ENCODE measurements at regions not wholly inside any gene's neighbourhood (a gene's known extent, or its start where the extent isn't known, plus 50 kb on each side); places are given as distances from the start of the nearest gene placed in this dataset.

DNA sequence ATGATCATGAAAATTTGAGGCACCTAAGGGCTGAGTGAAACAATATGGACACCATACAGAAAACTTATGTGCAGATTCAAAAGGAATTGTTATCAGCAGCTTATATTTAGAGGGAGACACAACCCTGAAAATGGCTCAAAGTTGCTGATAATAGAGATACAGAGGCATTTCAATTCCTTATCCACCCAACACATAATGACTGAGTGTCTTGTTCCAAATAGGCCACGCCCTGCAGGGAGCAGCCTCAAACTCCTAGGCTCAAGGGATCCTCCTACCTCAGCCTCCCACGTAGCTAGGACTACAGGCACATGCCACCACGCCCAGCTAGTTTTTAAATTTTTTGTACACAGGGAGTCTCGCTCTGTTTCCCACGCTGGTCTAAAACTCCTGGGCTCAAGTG, 79.0 kb downstream of the LBH start:
- DNase-seq, result no peak

DNA sequence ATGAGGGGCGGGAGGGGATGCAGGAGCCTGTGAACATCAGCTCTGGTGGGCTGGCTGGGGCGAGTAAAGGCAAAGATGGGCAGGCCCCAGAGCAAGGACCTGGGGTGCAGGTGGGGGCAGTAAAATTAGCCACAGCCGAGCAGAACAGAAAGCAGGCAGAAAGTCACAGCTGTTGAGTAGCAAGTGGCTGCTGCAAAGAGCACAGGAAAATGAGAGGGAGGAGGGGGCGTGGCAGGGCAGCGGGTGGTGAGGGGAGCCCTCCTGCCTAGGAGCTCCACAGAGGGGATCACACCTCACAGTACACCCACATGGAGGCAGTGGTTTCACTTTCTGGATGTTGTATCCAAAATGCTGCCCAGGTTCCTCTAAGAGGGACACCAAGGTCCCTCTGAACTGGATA, 79.6 kb downstream of the LBH start:
- DNase-seq, result no peak

DNA sequence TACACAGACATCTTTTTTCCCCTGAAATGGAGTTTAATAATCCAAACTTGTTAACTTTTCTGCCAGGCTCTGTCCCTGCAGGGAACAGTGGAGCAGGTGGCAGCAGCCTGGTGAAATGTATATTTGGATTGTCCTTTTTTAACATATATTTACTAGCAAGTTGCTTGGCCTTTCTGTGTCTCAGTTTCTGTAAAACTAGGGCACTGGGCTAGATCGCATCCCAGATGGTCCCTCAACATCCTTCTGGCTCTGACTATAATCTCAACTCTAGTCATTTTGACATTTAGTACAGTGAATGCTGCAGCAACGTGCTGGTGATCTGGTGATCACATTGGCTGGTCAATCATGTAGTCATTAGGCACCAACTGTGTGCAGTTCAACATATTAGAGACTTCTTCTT, 80.4 kb downstream of the LBH start:
- DNase-seq, result no peak

DNA sequence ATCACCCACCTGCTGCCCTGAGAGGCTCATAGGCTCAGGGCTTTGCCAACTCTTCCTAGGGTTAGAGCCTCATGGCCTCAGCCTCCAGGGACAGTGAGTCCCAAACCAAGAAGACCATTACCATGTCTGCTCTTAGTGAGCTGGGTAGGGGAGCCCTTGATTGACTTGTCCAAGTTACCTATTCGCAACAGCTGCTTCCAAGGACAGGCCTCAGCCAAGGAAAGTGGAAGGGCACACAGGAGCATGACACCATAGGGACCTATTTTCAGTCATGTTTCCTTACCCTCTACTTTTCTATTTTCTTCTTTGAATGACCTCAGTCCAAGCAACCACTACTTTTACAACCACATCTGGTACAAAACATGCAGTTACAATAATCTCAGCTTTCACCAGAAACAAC, 81.6 kb downstream of the LBH start:
- no peak for DNase-seq

DNA sequence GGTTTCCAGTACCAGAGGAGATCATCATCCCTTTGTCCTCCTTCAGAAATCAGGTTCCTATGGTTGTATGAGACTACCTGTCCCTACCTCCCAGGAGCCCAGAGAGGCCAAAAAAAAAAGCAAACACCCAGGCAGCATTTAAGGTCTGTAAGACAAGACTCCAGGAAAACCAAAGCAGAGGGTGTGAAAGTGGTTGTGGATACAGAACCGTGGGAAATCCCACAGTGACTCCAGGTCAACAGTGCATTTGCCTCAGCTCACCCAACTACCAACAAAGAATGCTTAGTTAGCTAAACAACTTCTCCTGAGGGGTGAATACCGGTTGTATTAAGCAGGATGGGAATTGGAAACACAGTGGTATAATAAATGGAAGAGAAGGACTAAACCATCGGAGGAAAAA, 83.6 kb downstream of the LBH start:
- no peak for DNase-seq

DNA sequence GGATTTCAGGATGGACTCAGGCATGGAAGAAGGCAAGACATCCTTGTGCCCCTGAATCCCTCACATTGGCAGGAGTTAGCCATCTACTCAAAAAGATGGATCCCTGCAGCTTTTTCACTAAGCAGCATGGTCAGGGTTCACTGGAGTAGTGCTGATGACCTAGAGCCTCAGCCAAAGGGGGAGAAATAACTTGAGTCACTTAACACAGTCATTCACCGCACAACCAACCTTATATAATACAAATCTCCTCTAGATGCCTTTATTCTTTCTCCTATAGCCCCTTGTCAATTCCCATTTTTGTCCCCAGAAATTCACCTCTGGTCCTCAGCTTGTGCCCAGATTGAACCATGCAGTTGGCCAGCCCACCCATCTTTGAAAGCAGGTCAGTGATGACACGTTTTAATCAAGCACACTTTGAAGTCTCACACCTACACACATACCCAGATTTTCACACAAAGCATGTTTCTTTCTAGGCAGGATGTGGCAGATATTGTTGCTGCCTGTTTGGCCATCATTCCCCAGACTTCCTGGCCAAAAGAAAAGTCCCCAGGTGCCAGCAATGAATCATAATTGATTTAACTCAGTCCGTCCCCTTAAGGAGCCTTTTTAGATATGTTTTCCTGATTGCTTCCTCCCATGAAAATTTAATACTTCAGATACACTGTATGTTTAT, 84.2 kb downstream of the LBH start:
- no peak for DNase-seq

DNA sequence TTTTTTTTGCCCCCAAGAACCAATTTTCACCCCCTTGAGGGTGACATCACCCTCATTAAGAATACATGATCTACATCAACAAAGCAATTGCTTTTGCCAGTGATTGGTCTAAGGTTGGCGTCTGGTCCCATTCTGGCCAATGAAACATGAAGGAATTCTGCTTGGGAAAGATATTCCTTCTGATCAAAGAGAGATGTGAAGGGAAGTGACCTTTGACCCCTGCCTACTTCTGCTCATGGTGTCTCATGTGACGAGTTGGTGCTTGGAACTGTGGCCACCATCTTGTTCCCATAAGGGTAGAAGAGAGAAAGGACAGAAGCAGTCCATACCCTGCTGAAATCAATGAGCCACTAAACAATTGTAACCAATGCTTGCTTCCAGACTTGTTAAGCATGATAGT, 85.1 kb downstream of the LBH start:
- no peak for DNase-seq

DNA sequence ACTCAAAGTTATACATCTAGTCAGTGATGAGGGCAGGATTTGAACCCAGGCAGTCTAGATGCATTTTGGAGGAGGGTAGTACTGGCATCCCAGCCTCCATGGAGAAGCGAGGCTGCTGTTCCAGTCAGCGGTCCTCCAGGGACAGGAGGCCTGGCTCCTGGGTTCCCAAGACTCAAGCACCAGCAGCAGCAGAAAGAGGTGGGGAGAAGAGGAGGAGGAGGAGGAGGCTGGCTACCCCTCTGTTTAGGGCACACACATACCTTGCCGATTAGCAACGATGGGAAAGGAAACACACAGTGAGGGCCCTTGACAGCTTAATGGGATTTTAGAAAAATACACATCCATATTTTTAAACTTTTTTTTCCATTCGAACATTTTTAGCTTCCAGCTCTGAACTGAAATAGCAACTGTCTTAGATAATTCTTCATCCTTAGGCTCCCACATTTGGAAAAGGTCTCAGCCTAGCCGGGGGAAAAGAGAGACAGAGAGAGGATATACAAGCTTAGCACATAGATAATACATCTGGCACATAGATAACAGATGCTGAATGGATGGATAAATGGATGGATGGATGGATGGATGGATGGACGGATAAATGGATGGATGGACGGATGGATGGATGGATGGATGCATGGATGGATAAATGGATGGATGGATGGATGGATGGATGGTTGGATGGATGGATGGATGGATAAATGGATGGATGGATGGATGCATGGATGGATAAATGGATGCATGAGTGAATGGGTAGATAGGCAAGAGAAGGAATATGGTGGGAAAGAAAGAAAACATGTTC, 87.9 kb downstream of the LBH start:
- no peak for DNase-seq

DNA sequence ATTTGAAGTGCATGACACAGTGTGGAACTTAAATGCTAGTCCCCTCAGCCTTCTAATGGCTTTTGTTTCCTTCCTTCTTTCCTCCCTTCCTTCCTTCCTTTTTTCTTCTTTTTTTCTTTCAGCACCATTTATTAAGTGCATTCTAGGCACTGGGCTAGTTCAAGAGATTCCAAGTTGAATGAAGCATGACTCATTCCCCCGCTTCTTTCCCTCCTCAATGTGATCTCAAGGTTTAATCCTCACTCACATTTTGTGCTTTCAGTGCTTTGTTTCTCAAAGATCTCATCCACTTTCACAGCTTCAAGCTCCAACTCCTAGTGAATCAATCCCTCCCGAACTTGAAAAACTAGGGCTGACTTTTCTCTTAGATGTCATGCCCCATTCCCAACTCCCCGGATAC, 90.1 kb downstream of the LBH start:
- DNase-seq, result no peak

DNA sequence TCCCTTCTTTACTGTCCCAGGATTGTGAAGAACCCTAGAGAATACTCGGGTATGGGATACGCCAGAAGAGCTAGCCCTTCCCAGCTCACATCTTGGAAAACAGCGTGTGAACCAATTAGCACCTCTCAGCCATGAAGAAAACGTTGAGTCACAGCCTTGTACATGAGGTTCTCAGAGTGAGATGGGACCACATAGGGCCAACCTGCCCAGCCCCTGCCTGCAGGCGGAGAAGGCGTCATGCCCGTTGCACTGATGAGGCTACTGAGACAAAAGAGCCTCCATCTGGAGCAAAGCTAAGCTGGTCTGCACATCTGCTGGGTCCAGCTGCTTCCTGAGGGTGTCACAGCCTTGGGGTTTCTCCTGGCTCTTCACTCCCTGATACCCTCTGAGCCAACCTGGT, 92.2 kb downstream of the LBH start:
- no peak for DNase-seq

DNA sequence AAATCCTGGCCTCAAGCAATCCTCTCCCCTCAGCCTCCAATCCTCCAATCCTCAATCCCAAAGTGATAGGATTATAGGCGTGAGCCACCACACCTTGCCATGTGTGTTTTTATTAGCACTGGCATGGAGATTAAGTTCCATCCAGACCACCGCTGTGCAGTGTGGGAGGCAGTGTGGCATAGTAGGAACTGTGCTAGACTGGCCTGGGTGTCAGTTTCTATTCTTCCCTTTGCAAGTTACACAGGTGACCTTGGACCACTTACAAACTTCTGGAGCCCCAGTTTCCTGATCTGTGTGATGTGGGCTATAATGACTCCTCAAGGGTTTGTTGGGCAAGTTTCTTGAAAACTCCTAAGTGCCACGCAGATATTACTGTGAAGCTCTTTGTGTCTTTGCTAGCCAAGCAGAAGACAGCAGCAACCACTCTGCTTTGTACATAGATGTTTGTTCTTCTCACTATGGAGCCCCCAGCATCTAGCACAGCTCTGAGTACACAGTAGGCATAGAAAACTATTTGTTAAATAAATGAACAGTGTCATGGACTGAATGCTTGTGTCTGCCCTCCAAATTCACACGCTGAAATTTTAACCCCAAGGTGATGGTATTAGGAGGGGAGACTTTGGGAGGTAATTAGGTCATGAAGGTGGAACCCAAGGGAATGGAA, 93.0 kb downstream of the LBH start:
- no peak for DNase-seq

DNA sequence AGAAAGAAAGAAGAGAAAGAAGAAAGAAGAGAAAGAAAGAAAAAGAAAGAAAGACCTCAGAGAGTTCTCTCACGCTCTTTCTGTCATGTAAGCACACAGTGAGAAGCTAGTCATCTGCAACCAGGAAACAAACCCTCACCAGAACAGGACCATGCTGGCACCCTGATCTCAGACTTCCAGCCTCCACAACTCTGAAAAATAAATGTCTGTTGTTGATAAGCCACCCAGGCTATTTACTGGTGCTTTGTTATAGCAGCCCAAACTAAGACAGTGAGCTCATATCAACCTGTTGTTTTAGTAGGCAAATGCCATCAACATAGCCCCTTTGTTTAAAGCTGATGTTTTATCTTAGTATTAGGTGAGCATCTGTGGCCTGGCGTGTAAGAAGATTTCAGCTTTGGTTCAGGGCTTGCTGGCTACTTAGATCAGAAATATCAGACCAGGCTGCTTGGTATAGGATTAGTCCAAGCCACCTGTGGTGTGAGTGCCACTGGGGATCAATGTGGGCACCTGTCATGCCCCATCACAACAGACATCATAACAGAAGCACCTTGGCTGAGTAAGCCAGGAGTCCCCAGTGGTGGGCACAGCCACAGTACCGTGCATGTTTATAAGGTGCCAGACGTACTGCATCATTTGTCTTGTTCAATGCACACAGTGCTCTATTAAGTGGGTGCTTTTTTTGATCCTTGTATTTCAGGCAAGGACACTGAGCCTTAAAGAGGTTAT, 94.4 kb downstream of the LBH start:
- DNase-seq, result no peak

DNA sequence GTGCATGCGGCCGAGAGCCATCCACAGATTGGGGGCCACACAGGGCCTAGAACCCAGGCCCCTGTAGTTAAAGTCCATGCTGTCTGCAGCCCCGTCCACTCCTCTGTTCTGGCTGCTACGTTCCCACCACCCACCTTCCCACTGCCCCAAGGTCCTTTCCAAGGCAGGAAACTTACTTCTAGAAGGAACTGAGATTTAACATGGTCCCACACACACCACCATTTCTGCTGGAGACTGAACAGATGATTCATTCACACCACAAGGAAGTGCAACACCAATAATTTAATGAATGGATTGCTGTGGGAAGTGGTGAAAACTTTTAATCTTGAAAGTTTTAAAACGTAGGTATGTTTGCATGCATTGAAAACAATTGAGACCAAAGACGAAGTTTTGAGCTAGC, 95.2 kb downstream of the LBH start:
- DNase-seq, result no peak

DNA sequence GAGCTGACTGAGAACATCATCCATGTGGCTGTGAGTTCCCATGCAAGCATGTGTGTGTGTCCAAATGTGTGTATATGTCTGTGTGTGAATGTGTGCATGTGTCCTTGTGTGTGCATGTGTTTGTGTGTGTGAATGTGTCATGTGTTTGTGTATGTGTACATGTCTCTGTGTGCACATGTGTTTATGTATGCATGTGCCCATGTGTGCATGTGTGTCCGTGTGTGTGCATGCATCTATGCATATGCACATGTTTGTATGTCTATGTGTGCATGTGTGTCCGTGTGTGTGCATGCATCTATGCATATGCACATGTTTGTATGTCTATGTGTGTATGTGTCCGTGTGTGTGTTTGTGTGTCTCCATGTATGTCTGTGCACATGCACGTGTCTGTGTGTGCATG, 99.7 kb downstream of the LBH start:
- no peak for DNase-seq

DNA sequence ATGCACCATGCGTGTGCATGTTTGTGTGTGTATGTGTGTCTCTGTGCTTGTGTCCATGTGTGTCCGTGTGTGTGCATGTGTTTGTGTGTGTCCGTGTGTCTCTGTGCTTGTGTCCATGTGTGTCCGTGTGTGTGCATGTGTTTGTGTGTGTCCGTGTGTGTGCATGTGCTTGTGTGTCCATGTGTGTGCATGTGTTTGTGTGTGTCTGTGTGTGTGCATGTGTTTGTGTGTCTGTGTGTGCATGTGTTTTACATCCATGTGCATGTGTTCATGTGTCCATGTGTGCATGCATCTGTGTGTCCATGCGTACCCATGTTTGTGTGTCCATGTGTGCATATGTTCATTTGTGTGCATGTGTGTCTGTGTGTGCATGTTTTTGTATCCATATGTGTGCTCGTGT, 100.5 kb downstream of the LBH start:
- no peak for DNase-seq

DNA sequence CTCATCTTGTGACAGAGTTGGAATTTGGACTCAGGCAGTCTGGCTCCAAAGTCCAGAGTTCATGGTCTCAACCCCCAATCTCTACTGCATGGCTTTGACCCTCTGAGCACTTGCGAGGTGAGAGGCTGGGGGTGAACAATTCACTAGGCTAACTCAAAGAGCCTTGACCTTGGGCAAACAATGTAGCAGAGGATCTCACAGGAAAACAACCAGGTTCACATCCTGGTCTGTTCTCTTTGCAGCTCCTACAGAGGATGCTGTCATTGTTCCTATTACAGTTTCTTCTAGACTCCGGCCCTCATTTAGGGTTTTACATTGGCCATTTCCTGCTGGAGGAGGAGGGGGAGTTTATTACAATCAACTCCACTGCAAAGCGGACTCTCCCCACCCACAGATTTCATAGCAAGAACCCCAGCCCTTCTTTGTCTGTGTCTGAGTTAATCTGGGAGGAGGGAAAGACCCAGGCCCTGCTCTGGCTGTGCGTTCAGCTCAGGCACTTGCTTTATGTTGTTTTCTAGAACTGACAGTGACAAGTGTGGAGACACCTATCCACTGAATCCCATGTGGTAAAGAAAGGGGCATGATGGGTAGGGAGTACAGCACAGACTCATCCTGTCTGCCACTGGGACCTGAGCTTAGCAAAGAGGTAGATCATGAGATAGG, 101.6 kb downstream of the LBH start:
- DNase-seq, result no peak

DNA sequence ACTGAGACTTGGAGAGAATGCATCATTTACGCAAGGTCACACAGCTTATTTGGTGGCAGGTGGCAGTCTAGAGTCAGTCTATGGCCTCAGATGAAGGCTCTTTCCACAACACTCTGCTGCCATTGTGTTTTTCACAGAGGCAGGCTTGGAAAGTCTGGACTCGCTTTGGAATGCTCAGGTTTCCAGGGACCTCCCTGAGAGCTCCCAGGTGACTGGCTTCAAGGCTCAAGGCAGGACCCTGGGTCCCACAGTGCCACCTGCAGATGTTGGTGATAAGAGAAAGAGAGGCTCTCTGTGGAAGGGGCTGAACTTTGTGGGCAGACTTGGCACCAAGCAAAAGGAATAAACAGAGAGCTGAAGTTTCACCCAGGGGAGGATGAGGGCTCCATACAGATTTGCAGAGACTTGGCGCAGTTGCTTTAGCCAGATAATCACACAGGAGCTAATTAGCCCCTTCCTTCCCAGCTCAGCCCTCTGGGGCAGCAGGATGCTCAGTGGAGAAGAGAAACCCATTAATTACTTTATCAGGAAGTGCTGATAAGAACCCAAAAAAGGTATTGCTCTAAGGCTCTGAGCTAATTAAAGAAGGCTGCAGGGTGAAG, 103.5 kb downstream of the LBH start:
- peak; percentile 6 for DNase-seq

DNA sequence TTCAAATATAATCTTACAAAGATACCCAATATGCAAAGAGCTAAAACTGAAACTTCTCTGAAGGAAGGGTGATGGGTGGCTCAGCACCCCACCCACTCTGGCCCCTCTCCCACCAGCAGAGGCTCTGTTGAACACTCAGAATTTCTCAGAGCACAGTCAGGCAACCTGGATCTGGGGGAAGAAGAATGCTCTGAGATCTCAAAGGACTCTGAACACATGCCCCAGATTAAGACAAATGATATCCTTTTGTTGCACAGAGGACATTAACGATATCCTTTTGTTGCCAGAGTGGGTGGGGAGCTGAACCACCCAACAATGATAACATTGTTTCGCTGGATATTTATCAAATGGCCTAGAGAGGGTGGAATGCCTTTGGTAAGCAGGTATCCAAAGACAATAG, 104.8 kb downstream of the LBH start:
- DNase-seq, result no peak

DNA sequence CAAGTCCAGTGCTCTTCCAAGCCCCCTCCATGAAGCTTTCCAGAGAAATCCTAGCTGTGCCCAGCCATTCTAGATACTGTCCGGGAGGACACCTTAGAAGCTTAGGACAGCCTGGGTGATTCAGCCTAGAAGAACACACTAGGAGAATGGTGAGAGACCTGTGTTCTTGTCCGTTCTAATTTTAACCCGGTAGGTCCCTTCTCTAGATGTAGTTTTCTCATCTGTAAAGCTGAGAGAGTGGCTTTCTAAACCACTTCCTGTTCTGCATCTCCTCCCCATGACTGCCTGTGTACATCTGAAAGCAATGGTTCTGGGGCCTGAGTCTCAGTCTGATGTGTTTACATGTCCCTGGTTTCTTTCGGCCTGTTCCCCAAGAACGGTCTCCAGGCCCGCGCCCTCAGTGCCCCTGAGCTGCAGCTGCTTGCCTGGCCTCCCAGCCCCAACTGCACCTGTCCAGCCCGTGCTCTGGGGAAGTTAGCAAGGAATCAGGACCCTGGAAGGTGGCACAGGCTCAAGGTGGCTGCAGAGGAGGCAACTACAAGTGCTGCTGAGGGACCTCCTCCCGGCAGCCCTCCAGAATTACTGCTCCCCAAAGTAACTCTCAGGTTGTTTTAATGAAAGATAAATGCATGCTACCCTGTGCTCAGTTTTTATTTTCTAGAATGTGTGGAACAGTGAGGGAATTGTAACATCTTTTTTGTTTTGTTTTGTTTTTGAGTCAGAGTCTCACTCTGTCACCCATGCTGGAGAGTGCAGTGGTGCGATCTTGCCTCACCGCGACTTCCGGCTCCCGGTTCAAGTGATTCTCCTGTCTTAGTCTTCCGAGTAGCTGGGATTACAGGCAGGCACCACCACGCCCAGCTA, 105.9 kb downstream of the LBH start:
- no peak for DNase-seq

DNA sequence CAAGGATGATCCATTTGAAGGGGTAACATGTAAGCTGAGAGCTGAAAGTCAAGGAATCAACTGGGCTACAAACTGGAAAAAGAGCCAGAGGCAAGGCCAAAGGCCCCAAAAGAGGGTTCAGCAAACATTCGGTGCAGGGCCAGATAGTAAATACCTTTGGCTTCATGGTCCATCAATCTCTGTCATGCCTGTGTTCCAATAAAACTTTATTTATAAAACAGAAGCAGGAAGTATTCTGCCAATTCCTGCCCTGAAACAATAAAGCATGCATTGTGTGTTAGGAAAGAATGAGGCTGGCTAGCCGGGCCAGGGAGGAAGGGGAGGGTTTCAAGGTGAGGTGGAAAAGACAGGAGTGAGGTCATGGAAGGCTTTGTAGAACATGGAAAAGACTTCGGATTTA, 107.1 kb downstream of the LBH start:
- DNase-seq, result no peak

DNA sequence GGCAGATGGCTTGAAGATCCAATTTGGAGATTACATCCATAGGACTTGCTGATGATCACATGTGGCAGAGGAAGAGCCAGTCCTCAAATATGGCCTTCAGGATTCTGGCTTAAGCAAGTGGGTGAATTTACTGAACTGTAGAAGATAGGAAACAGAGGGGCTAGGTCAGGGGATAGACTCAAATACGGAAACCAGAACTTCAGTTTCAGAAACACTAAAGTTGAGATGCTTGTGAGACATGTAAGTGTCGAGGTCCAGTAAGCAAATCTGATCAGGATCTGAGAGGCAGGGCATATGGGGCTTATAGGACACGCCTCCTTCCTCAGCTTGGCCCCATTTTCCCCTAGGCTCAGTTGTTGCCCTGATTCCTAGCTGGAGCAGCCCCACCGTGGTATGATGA, 107.7 kb downstream of the LBH start:
- DNase-seq, result no peak

All from DMS53 (cell line).